GM21423 (cell line): ENCODE measurements at regions not wholly inside any gene's neighbourhood (a gene's known extent, or its start where the extent isn't known, plus 50 kb on each side); places are given as distances from the start of the nearest gene placed in this dataset.
"Not testable (repeated sequence)": the region's sequence is repeated elsewhere in the genome, so short reads cannot be mapped to it uniquely, and the experiment has no call there.

Experiments used
- ATAC-seq: cut with Tn5 transposase; IDR thresholded peaks from one replicate; pipeline ENCODE4 v1.9.1; 2021; ENCODE audit warnings: mild to moderate bottlenecking, moderate library complexity; ENCODE audit not compliant: unreplicated experiment

DNA sequence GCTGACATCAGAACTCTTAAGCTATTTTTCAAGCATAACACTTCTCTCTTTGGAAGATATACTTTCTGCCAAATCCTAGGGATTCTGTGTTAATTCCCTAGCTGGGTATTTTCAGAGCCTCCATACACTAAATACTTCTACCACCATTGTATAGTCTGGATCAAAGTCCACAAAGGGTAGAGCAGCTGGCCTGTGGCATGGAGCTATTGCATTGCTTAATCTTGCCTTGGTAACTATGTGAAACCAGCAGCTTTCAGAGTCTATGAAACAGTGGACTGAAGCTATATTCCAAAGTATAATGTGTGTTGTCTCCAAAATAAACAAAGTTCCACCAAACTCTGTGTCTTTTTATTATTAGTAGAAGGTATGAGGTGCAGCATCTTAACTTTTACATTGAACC, 296.9 kb upstream of the CDH19 start:
- ATAC-seq = no peak

DNA sequence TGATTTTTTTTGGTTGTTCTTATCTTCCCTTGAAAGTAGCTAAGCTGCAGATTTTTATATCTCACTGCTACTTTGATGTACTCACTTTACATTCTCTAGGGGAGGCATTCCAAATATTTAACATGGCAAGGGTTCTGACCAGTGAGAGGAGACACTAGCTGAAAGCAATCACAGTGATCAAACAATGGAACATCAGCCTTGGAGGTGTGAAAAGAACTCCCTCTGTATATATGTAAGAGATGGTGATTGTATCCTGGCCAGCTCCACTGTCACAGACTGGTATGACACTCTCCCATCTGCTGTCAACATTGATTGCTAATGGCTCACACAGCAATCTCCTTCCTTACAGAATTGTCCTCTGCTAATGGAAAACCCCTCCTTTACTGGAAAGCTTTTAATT, 291.7 kb upstream of the CDH19 start:
- no peak for ATAC-seq

DNA sequence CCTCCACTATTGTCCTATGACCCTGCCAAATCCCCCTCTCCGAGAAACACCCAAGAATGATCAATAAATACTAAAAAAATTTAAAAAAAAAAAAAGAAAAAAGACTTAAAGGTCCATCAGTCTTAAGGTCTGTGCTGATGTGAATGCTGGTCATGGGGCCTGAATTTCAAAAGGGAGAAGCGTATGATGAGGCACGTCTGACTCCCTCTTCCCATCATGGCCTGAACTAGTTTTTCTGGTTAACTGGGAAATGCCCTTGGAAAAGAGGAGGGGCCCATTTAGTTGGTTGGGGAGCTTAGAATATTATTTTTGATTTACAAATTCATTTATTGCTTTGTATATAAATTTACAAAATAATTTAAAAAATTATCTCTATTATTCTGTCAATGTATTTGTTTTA, 291.0 kb upstream of the CDH19 start:
- ATAC-seq = no peak

DNA sequence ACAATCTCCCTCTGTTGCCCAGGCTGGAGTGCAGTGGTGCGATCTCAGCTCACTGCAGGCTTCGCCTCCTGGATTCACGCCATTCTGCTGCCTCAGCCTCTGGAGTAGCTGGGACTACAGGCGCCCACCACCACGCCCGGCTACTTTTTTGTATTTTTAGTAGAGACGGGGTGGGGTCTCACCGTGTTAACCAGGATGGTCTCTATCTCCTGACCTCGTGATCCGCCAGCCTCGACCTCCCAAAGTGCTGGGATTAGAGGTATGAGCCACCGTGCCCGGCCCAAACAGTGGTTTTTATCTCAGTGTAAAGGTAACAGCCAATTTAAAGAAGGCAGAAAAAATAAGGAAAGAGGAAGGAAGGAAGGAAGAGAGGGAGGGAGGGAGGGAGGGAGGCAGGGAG, 288.5 kb upstream of the CDH19 start:
- not testable (repeated sequence) for ATAC-seq

DNA sequence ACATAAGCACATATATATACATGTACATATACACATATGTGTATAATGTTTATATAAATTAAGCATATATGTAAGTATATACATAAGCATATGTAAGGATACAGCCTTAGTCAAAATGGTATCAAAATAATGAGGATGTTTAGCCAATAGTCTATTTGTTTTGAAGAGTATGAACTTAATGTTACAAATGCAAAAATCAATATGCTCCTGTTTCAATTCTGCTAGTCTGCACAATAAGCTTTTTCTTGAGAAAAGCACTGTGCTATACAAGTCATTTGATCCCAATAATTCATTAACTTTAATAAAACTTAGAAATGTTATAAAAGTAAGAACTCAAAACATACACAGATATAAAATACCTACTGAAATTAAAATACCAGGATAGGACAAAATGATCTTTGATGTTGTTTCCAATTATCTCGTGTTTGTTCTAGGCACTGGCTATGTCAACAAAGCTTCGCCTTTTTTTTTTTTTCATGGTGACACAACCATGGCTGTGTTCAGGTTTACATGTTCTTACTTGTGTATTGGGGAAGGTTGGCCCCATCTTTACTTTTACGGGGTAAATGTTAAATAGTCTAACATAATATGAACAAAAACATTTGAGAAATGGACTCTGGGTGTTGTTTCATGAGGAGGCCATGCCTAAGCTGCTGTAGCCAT, 271.1 kb upstream of the CDH19 start:
- ATAC-seq = no peak

DNA sequence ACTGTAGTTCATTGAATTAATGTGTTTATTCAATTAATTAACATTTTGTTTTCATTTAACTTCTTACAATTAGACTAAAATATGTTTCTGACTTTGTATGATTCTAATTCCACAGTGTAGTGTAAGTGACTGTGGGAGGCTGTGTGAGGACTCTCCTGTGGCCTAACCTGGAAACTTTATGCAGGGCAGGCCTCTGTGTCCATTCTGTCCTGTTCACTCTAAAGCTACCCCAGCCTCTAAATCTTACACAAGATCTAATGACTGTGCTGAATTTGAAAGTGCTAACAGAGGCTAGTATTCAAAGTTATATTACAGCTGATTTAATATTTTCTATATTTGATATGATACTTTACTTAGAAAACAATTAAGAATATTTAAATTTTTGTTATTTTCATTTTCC, 270.5 kb upstream of the CDH19 start:
- ATAC-seq = no peak

DNA sequence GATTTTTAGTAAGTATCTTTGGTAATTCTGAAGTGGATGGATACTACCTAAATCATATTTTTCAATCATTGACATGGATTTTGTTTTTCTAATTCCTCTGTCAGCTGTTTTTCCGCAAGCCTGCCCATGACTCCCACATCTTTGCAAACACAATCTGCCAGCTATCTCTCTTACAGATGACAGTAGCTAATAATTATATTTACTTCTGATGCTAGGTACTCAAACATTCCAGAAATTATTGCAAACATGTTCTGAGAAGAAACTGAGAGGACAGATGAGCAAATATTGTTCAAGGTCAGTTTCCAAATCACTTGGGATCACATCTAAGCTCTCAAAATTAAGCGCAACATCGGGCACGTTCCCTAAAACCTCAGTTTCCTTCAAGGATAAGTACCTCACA, 270.0 kb upstream of the CDH19 start:
- ATAC-seq = no peak

DNA sequence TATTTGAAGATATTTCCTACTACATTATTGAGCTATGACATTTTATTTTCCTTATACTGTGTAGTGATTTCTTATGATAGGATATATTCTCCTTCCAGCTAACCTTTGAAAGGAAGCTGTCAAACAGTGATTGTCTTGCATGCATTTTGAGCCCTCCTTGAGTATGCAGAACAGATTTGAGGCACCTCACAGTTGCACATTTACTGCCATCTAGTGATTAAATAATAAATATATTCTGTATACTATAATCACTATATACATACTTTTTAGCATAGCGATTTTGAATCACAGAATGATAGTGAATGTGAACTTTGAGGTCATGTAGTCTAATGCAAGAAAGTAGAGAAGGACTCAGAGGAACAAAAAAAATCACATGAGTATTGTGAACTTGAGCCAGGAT, 268.4 kb upstream of the CDH19 start:
- no peak for ATAC-seq

DNA sequence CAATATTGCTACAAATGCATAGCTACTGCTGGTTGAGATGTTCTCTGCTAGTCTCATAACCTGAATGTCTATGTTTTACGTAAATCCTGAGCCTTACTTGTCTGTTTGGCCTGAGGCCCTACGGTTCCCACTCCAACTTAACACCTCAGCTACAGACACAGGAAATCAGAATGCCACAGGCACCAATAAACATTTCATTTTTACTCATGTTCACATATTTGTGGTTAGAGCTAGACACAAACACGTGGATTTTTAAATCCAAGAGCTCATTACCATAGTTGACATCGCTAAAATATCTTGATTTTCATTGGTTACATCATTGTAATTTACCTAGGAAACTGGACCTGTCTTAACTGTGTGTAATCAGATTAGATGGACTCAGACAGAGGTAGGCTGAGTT, 263.8 kb upstream of the CDH19 start:
- ATAC-seq = no peak

DNA sequence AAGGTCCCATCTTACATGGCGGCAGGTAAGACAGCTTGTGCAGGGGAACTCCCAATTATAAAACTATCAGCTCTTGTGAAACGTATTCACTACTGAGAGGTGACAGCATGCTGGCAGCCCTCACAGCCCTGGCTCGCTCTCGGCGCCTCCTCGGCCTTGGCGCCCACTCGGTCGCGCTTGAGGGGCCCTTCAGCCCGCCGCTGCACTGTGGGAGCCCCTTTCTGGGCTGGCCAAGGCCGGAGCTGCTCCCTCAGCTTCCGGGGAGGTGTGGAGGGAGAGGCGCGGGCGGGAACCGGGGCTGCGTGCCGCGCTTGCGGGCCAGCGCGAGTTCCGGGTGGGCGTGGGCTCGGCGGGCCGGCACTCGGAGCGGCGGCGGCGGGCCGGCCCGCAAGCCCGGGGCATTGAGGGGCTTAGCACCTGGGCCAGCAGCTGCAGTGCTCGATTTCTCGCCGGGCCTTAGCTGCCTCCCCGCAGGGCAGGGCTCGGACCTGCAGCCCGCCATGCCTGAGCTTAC, 262.6 kb upstream of the CDH19 start:
- not testable (repeated sequence) for ATAC-seq

DNA sequence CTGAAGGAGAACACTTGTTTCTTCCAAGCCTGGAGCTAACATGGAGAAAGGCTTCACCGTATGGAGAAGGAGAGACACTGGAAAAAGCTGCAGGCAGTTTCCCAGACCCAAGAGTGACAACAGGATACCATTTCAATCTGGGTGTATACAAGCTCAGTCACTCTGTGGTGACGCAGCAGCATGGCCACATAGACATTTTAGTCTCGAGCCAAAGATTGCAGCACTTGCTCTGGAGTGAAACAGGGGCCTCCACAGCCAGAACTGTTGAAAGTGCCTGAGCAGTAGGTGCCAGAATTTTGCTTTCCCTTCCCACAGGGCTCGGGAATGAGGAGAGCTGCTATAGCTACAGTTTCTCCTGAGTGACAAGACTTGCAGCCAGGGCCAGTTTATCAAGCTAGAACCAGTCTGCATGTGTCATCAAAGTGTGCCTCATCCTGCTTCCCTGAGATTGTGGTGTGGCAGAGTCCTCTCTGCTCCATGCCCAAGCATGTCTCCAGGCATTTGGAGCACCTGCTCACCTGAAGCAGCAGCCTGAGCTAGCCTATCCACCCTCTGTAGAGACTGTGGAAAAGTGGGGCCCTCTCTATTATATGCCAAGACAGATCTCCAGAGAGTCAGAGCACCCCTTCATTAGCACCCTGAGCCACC, 234.6 kb upstream of the CDH19 start:
- ATAC-seq = no peak

DNA sequence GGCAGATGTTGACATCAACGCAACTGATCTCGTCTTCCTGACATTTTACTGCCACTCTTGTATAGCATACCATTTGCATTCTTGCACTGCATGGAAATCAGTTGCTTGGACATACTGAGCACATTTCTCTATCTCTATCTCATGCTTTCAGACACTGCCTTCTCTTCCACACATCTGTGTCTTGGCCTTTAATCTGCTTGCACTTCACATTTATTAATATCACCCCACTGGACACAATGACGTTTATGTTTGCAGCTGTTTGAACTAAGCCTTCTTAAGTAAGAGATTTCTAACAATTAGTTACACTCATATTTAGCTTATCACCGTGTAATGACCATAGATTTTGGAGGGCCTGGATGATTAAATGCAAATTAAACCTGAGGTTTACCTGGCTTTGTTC, 229.8 kb upstream of the CDH19 start:
- ATAC-seq = no peak

DNA sequence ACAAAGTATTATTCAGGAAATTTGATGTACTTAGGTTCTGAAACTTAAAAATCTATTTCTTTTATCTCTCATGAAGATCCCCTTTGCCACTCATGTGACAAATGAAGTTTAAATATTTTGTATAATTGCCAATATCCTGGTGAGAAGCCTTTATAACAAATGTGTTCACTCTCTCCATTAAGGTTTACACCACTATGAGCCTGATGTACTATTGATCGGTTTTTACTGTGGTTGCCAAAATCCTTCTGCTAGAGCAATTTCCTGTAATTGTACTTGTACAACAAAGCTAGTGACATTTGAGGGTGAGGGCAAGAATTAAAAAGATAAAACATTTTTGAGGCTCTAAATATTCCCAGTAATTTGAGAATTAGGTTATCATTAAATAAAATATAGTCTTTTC, 222.3 kb upstream of the CDH19 start:
- no peak for ATAC-seq

DNA sequence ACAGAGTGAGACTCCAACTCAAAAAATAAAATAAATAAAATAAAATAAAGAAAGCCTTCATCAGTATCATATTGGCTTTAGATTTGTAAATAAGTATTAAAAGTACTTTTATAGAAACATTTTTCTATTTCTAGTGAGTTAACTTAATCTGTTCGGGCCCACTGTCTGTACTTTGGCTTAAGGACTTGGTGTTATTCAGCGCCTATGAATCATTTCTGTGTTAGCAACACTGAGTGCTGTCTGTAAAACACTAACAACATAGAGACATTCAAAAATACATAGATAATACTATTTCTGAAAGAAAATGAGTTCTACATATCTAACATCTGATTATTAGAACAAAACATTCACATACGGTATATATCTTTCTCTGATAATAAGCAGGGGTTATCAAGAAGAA, 221.5 kb upstream of the CDH19 start:
- no peak for ATAC-seq

DNA sequence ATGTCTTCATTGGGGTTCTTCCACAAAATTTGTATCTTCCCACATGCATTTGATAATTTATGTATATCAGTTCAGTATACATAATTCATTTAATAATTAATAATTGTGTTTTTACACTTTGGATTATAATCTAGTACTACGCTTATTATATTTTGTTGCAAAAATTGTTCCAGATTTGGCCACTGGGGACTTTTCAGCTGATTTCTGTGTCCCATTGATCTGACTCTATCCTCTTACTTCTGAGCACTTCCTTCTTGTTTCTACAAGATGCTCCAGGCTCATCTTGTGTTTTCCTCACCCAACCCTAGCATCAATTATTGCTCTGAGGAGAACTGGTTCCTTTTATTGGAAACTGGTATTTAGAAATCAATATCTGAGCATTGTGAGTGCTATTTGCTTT, 215.3 kb upstream of the CDH19 start:
- ATAC-seq = no peak

DNA sequence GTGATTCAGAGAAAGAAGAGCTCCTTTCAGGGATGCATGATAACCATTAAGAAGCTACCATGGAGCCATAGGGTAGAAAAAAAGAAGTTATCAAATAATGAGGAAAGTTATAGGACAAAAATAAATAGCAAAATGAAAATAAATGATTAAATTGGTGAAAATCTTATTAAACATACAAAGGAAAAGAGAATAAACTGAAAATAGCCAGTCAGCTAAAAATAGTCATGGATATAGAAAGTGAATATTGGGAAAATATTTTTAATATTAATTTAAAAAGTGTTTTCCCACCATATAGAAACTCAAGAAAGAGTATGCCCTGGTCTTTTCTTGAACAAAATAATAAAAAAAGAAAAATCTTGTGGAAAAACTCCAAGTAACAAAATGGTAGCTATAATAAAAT, 209.2 kb upstream of the CDH19 start:
- no peak for ATAC-seq

DNA sequence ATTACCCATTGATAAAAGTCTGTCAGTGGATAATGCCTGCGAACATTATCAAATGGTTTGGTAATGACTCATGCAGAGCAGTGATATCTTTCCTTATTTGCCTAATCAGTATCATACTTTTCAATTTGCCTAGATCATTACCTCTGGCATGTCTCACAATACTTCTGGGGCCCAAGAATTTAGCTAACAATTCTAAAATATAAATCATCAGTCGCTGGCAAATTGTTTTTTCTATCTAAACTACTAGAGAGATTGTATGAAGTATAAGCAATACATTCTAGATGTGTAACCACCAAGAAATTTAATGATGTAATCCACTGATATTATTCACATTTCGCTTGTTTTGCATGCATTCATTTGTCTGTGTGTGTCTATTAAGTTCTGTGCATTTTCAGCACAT, 191.2 kb upstream of the CDH19 start:
- no peak for ATAC-seq

DNA sequence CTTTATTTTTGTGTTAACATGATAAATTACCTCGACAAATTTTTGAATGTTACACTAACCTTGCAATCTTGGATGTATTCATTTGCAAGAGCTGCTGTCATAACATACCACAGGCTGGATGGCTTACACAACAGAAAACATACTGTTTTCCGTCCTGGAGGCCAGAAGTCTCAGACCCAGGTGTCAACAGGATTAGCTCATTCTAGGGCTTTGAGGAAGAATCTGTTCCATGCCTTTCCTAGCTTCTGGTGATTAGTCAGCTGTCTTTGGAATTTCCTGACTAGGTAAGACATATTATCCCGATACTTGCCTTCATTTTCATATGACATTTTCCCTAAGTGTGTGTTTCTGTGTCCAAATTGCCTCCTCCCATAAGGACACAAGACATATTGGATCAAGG, 188.6 kb upstream of the CDH19 start:
- ATAC-seq = no peak

DNA sequence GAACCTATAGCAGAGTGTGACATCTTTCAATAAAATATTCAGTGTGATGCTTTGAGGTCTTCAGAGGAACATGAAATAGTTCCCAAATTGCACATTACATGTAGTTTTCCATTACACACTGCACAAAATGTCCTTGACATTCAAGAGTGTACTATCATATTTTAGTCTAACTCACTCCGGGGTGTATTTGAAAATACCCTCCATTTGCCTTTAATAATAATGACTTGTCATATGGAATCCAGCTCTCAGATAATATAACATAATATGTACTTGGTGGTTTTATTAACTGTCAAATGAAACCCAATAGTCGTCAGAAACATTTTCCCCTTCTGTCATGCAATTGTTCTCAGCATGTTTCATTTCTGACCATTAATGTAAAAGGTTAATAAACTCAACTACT, 176.7 kb upstream of the CDH19 start:
- no peak for ATAC-seq

DNA sequence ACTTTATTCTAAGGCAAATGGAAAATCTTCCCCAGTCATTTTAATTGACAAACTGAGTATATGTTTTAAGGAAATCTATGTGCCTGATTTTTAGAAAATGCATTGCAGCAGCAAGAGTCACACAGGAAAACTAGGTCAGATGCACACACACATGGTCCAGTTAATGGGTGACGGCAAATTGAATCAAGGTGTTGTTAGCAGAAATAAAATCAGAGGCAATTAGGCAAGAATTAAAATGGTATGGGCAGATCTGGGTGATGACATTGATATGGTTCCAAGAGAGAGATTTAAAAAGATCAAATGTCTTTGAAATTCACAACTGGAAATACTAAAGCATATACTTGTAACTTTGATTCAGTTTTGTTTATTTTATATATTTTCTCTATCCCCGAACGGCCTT, 174.2 kb upstream of the CDH19 start:
- ATAC-seq = no peak

DNA sequence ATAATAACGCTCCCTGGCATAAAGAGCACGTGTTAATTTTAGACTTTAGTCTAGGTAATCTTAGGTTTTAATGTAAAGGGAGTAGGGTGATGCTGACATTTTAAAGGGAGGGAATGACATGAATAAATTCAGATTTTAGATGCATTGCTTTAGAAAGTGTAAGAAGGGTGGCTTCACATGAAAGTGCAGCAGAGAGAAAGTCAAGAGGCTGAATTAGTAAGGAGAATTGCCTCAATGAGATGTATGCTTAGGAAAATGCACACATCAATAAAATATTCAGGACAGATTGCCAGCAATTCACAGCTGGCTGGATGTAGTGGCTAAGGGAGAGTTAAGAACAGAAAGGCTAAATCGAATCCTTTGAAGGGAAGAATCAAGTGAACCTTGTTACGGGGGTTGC, 165.5 kb upstream of the CDH19 start:
- ATAC-seq = no peak

DNA sequence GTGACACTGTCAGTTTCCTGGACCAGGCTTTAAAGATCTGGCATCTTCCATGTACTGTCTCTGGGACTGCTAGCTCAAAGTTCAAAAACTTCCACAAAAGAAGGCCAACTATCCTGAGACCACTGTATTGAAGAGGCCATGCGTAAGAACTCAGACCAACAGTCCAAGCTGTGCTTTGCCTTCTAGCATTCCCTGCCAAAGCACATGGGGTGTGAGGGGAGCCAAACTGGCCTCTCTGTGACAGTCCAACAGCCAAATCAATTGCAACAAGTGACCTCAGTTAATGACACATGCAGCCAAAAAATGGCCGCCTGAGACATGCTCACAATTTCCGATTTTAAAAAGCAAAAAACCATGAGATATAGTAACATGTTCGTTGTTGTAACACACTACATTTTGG, 160.3 kb upstream of the CDH19 start:
- no peak for ATAC-seq

DNA sequence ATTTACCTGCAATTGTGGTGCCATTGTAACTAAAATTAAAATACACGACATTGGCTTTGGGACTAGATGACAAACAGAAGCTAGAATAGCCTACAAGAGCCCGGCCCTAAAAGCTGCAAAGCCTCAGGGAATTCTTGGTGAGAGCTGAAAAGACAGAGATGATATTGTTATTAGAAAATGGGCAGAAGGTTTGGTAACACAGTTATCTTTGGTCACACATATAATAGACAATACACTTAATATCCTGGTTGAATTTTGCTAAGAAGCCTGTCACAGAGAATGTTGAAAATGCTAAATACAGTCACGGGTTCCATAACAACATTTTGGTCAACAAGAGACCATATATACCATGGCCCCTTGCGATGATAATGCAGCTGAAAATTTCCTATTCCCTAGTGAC, 157.3 kb upstream of the CDH19 start:
- no peak for ATAC-seq
